Anterior cingulate cortex (tissue), 58 donors: ENCODE measurements at regions not wholly inside any gene's neighbourhood (a gene's known extent, or its start where the extent isn't known, plus 50 kb on each side); places are given as distances from the start of the nearest gene placed in this dataset.
A peak's percentile ranks its signal among the peaks of the same experiment; 100 is the strongest.
"Not testable (repeated sequence)": the region's sequence is repeated elsewhere in the genome, so short reads cannot be mapped to it uniquely, and the experiment has no call there.

Experiments
- DNase-seq, 58 donors: peaks; one replicate each; lab custom pipeline; 2025; lab: John Stamatoyannopoulos, UW

DNA sequence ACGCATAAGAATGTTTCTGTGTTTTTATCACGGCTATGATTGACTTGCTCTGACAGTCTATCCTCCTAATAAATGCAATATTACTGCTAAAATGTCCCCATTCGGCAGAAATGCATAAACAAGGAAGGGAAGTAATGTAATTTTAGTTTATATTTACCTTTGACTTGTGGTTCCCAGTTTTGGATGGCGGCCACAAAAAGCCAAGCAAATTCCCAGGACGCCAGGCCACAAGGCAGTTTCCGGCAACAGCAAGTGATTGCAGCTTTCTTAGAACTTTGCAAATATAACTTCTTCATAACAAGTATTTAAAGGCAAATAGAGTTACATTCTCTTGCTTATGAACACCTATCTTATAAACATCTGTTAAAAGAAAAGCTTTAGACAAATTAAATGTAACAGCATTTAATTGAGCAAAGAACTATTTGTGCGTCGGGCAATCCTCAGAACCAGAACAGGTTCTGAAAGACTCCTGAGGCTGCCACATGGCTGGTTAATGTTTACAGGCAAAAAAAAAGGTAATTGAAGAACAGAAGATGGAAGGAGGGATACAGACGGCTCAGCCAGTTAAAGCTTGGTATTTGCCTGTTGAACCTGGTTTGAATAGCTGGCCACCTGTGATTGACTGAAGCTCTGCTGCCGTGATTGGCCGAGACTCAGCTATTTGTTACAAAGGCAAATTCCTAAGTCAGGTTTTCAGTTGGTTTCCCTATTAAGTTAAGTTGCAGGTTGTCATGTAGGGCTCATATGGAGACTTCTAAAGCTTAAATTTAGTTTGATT is 80.8 kb downstream of the C21orf91 start:
- DNase-seq, result no peak

DNA sequence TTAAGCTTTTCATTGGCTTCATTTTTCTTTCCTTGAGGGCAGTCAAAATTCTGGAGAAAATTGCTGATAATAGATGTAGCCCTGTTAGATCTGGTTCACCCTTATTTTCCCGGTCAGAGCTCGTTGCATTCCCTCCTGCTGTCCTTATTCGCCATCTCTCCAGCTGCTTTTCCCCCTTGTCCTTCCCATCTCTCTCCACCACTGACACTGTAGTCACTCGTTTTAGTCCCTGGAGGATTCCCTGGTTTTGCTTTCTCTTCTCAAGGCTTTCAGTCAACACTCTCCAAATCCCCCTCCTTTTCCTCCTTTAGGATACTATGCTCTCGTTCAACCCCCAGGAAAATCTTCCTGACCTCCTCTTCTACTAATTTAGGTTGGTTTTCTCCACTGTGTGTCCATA is 83.1 kb downstream of the C21orf91 start:
- no peak for DNase-seq

DNA sequence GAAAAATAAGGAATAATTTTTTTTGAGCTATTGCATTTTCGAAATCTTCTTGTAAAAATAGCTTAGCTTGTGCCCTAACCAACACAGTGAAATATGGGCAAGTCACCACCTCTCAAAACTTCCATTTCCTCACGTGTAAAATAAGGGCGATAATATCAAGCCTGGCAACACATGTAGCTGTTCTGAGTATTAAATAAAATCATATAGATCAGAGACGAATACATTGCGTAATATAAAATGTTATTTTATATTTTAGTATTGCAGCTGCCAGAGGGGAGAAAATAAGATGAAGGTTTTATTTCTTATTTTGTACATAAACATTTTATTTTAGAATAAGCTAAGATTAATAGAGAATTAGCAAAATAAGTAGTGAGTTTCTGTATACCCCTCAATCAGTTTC is 85.9 kb downstream of the C21orf91 start:
- DNase-seq, result no peak

DNA sequence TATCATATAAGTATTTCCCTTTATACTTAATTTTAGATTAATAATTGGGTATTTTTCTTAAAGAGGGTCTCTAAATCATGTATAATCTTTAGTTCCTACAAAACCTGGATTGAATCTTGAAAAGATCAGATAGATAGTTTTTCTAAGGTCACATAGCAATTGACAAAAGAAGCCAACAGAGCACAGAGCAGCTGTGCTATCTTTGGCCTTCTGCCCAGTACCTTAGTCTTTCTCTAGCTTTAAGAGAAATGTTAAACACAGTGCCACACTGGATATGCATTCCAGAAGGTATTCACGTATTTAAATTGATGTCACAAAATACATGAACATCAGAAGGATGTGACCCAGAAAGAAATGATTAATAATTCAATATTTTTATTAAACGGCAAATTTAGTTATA is 86.8 kb downstream of the C21orf91 start:
- DNase-seq, result no peak

DNA sequence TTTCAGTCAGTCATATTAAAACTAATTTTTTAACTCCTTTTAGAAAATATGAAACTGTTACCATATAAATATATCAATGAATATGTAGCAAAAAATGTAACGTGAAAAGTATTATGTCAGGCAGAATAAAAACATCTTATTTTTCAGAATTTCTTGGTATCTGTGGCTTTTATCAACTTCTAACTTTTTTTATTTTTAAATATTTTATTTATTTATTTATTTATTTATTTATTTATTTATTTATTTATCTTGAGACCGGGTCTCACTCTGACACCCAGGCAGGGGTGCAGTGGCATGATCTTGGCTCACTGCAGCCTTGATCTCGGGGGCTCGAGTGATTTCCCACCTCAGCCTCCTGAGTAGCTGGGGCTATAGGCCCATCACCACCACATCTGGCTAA is 87.6 kb downstream of the C21orf91 start:
- DNase-seq, result no peak

DNA sequence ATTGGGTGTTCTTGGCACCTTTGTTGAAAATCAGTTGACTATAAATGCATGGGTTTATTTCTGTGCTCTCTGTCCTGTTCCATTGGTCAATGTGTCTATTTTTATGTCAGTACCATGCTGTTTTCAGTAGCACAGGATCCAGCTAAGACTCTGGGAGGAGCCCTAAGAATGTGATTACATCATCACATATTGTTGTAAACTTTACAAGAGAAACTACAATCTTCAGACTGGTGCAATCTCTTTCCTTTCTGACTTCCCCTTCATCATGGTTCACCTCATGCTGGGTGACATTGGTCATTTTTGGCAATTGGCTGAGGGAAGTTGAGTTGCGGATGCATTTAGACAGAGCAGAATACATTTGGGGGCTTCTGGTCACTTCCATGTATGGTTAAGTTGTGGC is 88.4 kb downstream of the C21orf91 start:
- no peak for DNase-seq

DNA sequence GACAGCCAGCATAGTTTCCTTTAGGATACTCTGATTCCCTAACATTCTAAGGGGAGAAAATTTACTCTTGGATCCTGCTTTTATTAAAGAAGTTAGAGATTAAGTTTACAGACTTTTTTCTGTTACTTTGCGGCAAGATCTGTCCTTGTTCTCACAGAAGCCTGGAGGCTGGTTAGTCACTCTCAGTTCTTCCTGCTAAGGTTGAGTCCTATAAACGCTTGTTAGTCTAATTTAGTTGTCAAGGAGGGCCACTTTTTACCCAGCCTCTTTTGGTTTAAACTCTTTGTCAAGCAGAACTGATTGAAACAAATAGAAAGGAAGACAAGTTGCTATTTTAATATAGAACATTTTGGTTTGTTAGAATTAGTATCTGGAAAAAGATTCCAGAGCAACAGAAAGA is 89.7 kb downstream of the C21orf91 start:
- no peak for DNase-seq

DNA sequence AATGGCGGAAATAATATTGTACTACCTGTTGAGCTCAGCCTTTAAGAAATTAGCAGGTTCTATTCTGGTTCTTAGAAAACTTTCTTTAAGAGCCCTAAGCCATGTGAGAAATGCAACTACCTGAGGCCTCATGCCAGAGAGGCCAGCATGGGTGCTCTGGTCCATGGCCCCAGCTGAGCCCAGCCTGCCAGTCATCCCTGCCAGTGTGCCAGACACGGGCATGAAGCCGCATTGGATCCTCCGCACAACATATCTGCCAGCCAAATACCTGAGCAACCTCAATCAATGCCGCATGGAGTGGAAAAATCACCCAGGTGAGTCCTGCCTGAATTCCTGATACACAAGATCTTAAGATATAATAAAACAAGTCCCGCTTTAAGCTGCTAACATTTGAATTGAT is 91.8 kb downstream of the C21orf91 start:
- DNase-seq, result no peak

DNA sequence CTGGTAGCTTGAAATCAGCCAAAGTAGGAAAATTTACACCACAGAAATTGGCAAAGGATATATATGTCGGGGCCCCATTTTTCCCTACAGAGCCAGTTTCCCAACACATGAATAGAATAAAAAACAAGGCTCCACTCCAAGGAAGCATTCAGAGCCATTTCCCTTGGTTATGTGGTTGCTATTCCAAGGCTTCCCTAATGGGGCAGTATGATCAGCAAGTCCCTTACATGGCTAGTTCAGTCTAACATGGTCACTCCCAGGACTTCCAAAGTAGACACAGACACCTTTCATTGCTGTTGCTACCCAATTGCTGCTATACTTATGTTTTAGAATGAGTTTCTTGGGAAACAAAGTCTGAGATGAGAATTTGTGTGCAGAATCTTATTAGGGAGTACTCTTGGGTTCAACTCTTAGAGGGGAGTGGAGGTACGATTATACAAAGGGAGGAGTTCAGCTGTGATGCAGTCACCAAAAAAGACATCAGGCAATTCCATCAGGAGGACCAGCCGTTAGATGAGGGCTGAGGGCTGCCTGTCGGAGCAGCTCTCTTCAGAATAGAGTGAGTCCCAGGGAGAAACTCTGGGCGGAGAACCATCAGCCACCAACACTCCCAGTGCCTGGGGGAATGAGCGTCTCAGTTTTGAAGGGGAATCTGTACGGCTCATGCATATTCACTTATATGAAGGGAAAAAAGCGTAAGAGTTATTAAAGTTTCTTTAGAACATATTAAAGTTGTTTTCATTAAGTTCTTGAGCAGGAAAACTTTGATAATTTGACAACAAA is 92.9 kb downstream of the C21orf91 start:
- no peak for DNase-seq

DNA sequence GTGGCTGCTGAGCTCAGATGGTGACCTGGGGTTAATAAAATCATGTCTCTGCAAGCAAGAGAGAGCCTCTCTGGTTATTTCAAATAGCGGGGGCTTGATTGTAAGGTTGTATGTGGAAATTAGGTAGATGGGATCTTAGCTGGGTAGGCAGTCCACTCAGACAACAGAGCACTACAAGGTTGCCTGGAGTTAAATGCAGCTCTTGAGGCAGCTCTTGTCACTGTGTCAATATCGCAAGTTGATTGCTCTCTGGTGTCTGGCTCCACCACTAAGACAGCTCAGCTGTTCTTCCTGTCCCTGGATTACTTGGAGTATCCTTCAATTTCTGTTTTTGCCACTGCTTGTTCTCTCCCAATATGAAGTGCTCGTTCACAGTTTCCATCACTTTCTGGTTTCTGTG is 93.8 kb downstream of the C21orf91 start:
- DNase-seq, result no peak

DNA sequence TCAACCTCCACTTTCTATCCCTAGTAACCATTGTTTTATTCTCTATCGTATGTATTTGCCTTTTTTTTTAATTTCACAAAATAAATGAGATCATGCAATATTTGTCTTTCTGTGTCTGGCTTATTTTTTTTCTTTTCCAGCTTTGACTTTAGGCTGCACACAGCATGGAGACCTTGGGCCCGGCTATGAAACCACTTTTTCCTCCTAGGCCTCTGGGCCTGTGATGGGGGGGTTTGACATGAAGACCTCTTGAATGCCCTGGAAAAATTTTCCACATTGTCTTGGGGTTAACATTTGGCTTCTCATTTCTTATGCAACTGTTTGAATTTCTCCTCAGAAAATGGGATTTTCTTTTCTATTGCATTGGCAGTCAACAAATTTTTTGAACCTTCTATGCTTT is 100.2 kb upstream of the BTG3 start:
- no peak for DNase-seq

DNA sequence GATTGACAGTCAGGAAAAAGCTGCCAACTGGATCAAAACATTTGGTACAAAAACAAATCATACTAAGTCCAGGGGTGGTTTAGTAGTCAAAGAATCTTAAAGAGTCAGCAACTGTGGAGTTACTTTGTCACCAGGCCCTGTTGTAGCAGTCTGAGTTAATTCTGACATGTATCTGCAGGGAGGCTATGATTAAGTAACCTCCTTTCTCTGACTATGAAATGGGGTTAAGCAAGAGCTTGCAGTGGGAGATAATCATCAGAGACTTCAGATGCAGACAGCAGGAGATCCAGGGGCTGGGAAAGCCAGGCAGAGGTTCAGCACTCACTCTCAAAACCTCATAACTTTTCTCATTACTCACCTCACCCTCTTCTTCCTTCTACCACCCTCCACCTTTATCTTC is 99.2 kb upstream of the BTG3 start:
- DNase-seq, result no peak

DNA sequence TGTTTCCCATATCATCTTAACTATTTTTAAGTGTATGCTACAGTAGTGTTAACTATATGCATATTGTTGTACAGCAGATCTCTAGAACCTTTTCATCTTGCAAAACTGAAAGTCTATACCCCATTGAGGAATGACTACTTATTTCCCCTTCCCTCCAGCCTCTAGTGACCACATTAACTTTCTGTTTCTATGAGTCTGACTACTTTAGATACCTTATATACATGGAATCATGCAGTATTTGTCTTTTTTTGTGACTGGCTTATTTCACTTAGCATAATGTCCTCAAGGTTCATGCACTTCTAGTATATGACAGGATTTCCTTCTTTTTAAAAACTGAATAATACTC is 96.5 kb upstream of the BTG3 start:
- no peak for DNase-seq

DNA sequence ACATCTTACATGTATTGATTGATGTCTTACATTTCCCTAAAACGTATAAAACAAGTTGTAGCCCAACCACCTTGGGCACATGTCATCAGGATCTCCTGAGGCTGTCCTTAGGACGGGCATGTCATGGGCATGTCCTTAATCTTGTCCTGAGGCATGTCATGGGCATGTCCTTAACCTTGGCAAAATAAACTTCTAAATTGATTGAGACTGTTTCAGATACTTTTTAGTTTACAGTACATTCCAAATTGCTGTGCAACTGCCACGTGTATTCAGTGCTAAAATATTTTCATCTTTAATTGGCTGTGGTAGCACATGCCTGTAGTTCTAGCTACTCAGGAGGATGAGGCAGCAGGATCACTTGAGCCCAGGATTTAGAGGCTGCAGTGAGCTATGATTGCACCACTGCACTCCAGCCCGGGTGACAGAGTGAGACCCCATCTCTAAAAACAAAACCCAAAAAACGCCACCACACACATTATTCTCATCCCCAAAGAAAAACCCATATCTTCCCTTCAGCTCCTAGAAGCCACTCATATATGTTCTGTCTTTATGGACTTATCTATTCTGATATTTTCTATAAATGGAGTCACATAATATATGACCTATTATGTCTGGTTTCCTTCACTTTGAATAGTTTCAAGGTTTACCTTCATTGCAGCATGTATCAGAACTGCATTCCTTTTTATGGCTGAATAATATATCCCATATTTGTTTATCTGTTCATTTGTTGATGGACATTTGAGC is 96.0 kb upstream of the BTG3 start:
- no peak for DNase-seq

DNA sequence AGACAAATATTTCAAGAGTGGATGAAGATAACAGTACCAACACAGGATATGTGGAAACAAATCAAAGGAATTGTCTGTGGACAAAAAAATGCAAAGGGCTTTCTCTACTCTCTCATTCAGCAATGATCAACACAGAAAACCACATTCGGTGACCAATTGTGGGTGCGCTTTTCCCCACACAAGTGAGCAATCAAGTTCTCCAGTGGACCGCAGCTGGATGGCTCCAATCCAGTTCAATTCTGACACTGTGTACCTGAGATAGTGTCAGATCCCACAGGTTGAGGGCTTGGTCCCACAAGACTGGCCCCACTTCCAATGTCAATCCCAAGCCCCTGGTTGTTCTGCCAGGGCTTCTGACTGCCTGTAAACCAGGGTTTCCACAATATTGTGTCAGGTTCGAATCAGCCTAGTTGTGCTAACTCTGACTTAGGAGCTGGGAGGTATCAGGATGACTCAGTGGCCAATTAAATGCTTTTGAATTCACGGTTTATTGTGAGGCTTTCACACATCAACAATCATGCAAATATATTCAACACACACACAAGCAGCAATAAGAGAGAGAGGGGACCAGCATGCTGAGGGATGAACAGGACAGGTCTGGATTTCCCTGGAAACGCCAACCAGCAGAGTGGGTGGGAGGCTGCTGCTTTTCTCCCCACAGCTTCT is 87.0 kb upstream of the BTG3 start:
- no peak for DNase-seq

DNA sequence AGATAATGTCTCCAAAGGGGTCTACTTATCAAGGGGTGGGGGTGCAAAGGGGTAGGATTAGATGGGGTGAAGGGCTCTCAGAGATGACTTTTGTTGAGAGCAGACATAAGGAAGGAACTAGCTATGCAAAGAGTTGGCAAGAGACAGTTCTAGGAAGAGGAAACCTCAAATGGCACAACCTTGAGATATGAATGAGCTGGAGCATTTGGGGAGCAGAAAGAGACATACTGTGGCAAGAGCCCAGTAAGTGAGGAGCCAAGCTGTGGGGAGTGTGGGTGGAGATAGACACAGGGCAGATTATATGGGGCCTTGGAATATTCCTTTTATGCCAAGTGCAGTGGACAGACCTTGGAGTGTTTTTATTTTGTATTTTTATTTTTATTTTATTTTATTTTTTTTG is 84.8 kb upstream of the BTG3 start:
- no peak for DNase-seq

DNA sequence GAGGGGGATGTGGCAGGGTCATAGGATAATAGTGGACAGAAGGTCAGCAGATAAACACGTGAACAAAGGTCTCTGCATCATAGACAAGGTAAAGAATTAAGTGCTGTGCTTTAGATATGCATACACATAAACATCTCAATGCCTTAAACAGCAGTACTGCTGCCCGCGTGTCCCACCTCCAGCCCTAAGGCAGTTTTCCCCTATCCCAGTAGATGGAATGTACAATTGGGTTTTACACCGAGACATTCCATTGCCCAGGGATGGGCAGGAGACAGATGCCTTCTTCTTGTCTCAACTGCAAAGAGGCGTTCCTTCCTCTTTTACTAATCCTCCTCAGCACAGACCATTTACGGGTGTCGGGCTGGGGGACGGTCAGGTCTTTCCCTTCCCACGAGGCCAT is 81.7 kb upstream of the BTG3 start:
- DNase-seq, result not testable (repeated sequence)

DNA sequence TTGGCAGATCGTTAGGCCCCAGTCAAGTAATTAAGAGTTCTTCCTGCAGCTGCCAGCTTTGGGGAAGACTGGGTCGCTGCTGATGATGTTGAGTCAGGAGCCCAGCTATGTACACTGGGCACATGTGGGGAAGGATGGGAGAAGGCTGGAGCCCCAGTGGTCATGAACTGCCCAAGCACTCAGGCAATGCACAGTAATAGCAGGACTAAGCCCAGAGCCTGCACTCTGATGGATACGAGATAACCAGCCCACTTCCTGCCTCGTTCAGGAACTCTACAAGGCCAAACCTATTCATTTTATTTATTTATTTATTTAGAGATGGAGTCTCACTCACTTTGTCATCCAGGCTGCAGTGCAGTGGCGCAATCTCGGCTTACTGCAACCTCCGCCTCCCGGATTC is 81.1 kb upstream of the BTG3 start:
- no peak for DNase-seq

DNA sequence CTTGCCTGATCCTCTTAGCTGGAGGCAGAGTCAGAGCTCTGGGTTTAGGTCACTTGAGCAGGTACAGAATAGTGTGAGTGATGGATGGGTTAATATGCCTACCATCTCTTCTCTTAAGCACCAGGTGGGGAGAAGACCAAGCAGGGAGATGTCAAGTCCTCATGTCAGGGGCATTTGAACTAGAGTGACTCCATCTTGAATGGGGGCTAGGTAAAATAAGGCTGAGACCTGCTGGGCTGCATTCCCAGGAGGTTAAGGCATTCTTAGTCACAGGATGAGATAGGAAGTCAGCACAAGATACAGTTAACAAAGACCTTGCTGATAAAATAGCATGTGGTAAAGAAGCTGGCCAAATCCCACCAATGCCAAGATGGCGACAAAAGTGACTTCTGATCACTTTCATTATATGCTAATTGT is 77.4 kb upstream of the BTG3 start:
- no peak for DNase-seq

DNA sequence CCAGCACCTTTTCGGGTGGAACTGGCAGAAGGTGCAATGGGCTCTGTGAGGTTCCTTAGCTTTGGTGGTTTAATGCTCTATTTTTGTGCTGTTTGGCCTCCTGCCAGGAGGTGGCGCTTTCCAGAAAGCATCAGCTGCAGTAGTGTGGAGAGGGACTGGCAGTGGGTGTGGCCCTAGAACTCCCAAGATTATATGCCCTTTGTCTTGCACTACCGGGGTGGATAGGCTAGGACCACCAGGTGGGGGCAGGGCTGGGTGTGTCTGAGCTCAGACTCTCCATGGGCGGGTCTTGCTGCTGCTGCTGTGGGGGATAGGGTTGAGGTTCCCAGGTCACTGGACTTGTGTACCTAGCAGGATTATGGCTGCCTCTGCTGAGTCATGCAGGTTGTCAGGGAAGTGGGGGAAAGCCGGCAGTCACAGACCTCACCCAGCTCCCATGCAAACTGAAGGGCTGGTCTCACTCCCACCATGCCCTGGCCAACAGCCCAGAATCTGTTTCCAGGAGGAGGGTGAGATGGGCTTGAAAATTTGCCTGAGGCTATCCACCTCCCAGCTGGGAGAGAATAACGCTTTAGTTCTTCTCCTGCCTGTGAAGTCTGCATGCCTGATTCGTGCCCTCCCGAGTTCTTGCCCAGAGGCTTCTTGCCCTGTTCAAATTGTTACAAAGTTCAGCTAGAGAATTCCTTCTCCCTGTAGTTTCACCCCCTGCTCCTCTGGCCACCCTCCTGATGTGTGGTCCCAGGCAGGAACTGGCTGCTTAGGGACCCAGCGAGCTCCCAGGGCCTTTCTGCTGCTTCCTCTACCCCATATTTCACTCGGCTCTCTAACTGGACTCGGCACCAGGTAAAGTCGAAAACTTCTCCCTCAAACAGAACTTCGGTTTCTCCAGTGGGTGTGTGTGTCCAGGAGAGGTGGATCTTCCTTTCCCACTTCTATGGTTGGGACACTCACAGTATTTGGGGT is 76.5 kb upstream of the BTG3 start:
- DNase-seq, result peak in 38 of 58 donors; percentile 3 to 55 (median 20)
